ENCODE measurements at regions not wholly inside any gene's neighbourhood (a gene's known extent, or its start where the extent isn't known, plus 50 kb on each side); places are given as distances from the start of the nearest gene placed in this dataset.
"Not testable (repeated sequence)": the region's sequence is repeated elsewhere in the genome, so short reads cannot be mapped to it uniquely, and the experiment has no call there.

GRCh38 chr10:108970016-108970415 lies 953.3 kb downstream of the XPNPEP1 start:
- no peak overlapping the region for H3K4me3 ChIP-seq (ENCODE audit: low read depth, low read length)
- DNase-seq (ENCODE audit: low read depth), result no peak
- TF ChIP-seq CTCF (IDR thresholded peaks at IDR 0.05; ENCODE audit: low read depth, low read length, missing control alignments), result no peak

- TF ChIP-seq CTCF (IDR thresholded peaks at IDR 0.05; ENCODE audit: low read depth, low read length, missing control alignments), result no peak
- no peak for DNase-seq (ENCODE audit: low read depth)
- no peak overlapping the region for H3K4me3 ChIP-seq (ENCODE audit: low read depth, low read length)
Observed at GRCh38 chr10:108966411-108966810, 956.9 kb downstream of the XPNPEP1 start.

GRCh38 chr10:108966005-108966404 lies 957.3 kb downstream of the XPNPEP1 start:
- H3K4me3 ChIP-seq (ENCODE audit: low read depth, low read length), result no peak overlapping the region
- no peak for TF ChIP-seq CTCF (IDR thresholded peaks at IDR 0.05; ENCODE audit: low read depth, low read length, missing control alignments)
- DNase-seq (ENCODE audit: low read depth), result no peak

- H3K4me3 ChIP-seq (ENCODE audit: low read depth, low read length), result no peak overlapping the region
- no peak for TF ChIP-seq CTCF (IDR thresholded peaks at IDR 0.05; ENCODE audit: low read depth, low read length, missing control alignments)
- no peak for DNase-seq (ENCODE audit: low read depth)
Observed at GRCh38 chr10:108962172-108962571, 961.1 kb downstream of the XPNPEP1 start.

- no peak for TF ChIP-seq CTCF (IDR thresholded peaks at IDR 0.05; ENCODE audit: low read depth, low read length, missing control alignments)
- no peak for DNase-seq (ENCODE audit: low read depth)
- H3K4me3 ChIP-seq (ENCODE audit: low read depth, low read length), result no peak overlapping the region
Observed at GRCh38 chr10:108957681-108958080, 965.6 kb downstream of the XPNPEP1 start.

- TF ChIP-seq CTCF (IDR thresholded peaks at IDR 0.05; ENCODE audit: low read depth, low read length, missing control alignments), result no peak
- DNase-seq (ENCODE audit: low read depth), result no peak
- no peak overlapping the region for H3K4me3 ChIP-seq (ENCODE audit: low read depth, low read length)
Observed at GRCh38 chr10:108956149-108956548, 967.2 kb downstream of the XPNPEP1 start.

GRCh38 chr10:108920029-108920428 lies 1003.3 kb downstream of the XPNPEP1 start:
- not testable (repeated sequence) for DNase-seq (ENCODE audit: low read depth)

GRCh38 chr10:108913300-108913699 lies 1010.0 kb downstream of the XPNPEP1 start:
- no peak for TF ChIP-seq CTCF (IDR thresholded peaks at IDR 0.05; ENCODE audit: low read depth, low read length, missing control alignments)
- no peak overlapping the region for H3K4me3 ChIP-seq (ENCODE audit: low read depth, low read length)
- DNase-seq (ENCODE audit: low read depth), result no peak

More at GRCh38 chr10:108920029-108920428, 1003.3 kb downstream of the XPNPEP1 start:
- H3K4me3 ChIP-seq (ENCODE audit: low read depth, low read length), result not testable (repeated sequence)
